ENCODE measurements at regions not wholly inside any gene's neighbourhood (a gene's known extent, or its start where the extent isn't known, plus 50 kb on each side); places are given as distances from the start of the nearest gene placed in this dataset.
A peak's percentile ranks its signal among the peaks of the same experiment; 100 is the strongest.

DNA sequence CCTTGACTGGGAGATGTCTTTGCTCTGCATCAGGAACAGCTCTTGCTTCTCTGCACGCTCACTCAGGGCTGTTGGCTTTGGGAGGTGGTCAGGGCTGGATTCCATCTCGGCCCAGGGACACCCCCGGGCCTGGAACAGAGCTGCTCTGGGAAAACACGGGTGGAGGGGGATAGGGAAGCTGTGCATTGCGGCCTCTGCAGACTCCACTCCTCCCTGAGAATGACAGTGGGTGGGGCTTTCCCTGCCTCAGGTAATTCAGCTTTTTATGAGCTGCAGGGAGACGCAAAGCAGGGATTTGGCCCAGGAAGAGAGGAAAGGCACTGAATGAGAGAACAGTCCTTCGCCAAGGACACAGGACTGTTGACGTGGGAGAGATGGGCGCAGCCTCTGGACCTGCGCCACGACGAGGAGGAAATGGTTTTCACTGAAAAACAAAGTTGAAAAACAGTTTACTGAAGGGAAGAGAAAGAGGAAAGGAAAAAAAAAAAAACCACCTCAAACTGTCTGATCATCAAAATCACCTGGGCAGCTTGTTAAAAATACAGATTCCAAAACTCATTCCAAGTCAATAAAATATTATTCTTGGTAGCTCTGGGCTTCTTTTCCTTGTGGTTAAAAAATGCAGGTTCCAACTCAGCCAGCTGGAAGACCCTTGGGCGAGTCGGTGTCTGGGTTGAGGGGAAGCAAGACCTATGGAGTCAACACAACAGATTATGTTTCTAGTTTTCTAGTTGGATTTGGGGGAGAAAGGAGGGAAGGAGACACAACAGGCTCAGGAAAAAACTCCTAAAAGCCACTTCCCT is 194.0 kb downstream of the ZFP36L2 start:
- DNase-seq (ENCODE audit: low read depth), result no peak

DNA sequence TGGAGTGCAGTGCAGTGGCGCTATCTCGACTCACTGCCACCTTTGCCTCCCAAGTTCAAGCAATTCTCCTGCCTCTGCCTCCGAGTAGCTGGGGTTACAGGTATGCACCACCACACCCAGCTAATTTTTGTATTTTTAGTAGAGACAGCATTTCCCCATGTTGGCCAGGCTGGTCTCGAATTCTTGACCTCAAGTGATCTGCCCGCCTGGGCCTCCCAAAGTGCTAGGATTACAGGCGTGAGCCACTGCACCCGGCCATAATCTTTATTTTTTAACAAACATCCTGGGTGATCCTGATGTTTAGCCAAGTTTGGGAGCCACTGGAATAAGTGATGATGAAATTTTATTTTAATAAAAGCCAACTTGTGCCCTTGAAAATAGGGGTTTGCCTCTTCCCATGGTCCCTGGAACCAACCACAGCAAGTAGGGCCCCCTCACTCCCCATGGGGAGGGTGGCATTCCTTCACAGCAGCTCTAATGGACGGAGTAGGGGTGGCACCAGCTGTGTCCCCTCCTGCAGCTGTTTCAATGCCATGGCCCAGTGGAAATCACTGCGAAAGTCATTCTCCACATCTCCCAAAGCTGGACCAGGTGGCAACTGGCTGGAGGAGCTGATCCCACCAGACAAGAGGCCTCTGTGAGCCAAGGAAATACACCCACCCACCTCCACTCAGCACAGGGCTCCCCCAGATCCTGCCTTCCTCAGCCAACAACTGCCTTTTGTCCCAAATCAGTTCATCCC is 194.8 kb downstream of the ZFP36L2 start:
- DNase-seq (ENCODE audit: low read depth), result no peak

DNA sequence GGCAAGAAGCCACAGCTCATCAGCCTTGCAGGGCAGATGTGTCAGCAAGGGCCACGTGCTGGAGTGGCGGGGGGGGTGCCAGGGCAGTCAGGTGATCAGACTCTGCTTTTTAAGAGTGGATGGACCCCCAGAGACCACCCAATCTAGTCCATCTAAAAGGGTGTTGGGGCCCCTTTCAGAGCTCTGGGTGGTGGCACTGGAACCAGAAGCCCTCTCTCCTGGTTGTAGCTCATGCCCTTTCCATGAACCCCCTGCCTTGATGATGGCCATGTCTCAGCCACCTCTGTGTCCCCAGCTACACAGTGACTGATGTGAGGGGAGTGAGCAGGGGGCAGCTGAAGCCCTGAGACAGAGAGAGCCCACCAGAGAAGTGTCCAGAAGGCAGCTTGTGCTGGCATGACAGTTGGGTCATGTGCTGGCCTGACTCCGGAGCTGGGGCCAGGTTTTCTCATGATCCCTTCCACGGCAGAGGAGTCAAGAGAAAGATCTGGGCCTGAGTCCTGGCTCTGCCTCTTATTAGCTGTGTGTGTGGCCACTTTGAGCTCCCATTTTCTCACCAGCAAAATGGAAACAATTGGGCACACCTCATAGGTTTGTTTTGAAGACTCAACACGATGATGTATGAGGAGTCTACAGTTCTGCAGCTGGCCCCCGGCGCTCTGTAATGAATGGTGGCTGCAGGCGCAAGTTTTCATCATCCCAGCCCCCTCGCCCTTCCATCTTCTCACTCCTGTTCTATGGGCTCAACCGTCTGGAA is 195.7 kb downstream of the ZFP36L2 start:
- DNase-seq (ENCODE audit: low read depth), result no peak

DNA sequence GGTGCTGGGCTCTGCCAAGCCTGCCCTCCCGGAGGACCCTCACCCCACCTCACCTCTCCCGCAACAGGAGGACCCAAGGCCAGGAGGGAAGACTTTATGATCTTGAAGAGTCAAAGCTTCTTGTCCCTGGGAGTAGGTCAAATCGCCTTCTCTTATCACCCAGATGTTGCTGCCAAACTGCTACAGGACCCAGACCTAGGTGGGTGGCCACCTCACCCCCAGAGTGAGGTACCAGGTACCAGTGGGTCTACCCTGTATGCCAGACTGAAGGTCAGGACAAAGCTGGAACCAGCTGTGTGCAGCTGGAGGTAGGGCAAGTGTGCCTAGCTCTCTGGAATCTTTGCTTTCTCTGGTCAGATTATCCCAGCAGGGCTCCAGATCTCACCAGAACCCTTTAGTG is 197.2 kb downstream of the ZFP36L2 start:
- no peak for DNase-seq (ENCODE audit: low read depth)

DNA sequence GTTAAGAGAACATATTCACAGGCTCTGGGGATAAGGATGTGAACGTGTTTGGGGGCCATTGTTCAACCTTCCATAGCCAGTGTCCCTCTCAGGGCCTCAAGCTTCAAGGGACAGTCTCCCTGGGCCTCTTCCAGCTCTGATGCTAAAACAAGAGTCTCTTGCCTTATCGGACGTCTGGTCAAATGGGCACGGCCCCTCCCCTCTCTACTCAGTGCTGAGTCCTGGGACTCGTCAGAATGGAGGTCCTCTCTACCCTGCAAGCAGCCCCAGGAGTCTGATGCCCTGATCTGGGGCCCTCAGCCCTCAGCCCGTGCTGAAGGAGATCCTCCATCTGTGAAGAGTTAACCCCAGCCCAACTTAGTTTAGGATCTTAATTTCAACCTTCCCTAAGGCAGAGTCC is 198.2 kb downstream of the ZFP36L2 start:
- DNase-seq (ENCODE audit: low read depth), result no peak

DNA sequence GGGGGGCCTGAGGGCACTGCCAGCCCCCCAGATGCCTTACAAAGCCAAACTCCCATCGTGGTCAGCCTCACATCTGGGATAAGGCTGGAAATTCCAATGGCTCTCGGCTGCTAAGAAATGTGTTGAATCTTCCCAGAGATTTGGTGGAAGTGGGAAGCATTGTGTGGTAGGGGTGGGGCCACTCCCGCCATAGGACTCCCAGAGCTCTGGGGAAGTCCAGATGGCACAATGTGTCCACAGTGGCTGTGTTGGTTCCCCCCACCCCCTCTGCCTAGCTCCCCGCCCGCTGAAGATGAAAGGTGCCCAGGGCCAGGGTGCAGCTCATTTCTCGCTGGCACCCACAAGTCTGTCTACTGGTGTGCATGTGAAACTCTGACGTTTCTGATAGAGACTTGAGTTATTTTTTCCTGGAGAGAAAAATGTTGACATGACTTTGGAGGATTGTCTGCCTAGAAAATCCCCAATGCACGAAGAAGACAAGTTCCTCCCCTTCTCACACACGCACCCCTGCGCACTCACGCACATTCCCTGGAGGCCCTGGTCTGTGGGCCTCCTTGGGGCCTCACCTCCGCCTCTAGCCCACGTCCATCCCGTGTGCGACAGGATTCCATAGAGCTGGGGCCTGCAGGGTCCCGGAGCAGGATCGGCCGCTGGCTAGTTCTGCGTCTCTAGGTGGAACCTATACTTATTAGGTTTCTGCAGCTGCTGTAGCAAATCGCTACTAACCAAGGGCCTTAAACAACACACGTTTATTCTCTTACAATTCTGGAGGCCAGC is 199.1 kb downstream of the ZFP36L2 start:
- DNase-seq (ENCODE audit: low read depth), result no peak

DNA sequence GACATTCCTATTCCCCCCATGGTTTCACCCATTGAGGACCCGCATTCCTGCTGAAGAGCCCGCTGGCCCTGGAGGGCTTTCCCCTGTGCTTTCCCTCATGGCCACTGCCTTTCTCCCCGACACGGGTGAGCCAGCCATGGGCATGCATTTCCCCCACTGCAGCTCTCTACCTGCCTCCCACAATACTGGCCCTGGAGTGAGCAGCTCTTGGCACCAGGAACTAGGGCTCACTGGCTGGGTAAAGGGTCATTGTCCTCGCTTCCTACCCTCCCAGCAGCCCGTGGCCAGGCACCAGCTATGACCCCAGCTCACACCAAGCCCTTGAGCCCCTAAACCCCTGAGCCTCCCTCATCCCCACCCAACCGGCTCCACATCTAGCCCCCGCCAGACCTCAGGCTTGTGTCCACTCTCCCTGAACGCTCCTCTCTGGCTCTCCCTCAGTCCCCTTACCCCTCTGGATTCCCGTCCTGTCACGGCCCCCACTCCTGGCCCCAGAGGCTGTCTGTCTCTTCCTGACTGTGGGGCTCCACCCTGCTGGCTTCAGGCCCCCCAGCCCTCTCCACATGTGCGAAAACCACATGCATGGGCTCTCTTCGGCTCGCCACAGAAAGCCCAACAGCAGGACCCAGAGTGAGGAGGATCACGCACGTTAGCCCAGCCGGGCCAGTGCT is 199.8 kb downstream of the ZFP36L2 start:
- DNase-seq (ENCODE audit: low read depth), result no peak

DNA sequence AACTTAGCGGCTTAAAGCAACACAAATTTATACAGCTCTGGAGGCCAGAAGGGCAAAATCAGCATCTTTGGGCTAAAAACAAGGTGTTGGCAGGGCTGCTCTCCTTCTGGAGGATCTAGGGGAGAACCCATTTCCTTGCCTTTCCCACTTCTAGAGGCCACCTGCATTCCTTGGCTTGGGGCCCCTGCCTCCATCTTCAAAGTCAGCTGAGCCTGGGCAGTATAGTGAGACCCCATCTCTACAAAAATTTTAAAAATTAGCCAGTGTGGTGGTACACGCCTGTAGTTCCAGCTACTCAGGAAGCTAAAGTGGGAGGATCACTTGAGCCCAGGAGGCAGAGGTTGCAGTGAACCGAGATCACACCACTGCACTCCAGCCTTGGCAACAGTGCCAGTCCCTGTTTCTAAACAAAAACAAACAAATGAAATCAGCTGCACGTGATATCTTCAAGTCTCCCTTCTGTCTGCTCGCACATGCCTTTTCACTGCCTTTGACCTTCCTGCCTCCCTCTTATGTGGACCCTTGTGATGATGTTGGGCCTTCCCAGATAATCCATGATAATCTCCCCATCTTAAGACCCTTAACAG is 200.6 kb downstream of the ZFP36L2 start:
- DNase-seq (ENCODE audit: low read depth), result no peak

DNA sequence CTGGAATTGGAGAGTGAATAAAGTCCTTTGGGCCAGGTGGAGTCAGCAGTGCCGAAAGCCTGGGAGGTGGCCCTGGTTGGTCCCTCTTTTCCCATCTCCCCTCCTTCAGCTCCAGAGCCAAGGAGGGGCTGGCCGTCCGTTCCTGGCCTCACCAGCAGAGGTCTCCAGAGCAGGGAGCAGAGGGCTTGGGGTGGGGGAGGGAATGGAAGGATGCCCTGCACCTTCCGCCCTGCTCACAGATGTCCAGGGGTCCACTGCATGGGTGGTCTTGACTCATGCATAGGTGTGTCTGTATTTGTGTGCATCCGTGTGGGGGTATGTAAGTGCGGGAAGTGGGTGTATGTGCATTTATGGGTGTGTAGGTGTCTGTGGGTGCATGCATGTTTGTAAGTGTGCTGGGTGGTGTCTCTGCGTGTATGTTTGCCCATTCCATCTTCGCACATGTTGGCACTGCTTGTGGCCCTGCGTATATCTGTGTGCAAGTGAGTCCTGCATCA is 201.8 kb downstream of the ZFP36L2 start:
- DNase-seq (ENCODE audit: low read depth), result peak; percentile 77

DNA sequence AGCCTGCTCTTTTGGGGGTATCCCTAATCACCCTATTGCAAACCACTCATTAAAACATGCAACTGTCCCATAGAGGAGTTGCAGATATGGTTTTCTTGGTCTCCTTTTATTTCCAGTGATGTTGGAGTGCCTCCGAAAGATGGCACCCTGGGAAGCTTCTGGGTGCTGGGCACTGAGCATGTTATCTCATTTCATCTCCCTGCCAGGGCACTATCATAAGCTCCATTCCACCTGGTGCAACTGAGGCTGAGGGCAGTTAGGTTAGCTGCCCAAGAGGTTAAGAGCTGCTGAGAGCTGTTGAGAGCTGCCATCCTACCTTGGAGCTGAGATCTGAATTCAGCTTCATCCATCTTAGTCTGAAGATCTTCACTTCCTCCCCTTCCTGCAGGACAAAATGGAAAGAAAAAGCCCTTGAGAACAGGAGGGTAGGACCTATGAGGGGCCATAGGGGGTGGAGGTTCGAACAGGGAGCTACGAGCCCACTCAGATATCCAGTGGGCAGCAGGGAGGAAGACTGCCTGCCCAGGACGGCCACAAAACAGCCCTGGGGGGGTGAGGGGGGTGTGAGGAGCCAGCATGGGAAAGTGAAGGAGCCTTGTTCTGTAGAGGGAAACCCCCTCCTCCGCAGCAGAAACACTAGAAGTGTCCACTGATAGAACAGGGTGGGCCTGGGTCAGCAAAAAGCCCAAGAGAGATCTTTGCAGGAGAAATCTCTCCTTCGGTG is 202.5 kb downstream of the ZFP36L2 start:
- no peak for DNase-seq (ENCODE audit: low read depth)

DNA sequence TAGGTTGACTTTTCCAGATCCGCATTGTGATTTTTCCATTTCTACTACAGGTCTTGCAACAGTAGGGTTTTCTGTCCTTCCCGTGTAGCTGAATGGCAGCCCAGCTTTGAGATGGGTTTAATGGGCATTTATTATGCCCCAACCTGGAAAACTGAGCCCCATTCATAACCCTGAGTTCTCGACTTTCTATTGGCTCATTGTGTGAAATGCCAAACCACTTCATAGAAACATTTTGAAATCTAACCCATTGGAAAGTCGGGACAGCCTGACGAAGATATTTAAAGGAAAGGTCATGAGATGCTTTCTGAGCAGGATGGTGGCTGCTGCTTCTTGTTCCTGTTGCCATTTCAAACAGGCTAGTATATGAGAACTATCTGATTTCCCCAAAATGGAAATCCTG is 203.5 kb downstream of the ZFP36L2 start:
- DNase-seq (ENCODE audit: low read depth), result no peak

DNA sequence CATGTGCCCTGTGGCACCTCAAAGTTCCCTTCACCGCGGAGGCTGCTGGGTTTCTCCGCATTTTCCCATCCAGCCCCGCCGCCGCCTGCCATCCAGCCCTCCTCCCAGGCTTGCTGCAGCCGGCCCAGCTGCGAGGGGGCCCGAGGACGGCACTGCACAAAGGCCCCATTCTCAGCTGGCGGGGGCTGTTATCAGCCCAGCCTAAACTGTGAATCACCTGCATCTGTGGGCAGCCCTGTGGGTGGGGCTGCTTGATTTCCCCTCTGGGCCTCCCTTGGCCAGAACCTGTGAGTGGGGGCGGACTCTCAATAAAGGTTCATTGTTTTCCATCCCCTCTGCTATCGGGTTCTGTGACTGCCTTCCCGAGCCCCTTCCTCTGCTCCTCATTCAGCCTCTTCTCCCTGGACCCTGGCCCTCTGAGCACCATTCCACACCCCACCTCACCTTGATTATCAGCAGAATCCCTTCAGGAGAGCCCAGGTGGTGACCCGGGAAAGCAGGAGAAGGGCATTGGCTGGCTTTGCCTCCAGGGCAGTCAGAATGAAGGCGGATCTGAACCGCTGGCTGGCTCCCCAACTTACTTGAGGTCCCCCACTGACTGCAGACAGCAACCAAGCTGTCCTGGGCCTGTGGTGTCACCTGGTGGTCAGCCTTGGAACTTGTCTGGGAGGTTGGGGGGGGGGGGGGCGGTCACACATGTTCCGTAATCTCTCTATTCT is 204.5 kb downstream of the ZFP36L2 start:
- DNase-seq (ENCODE audit: low read depth), result no peak

DNA sequence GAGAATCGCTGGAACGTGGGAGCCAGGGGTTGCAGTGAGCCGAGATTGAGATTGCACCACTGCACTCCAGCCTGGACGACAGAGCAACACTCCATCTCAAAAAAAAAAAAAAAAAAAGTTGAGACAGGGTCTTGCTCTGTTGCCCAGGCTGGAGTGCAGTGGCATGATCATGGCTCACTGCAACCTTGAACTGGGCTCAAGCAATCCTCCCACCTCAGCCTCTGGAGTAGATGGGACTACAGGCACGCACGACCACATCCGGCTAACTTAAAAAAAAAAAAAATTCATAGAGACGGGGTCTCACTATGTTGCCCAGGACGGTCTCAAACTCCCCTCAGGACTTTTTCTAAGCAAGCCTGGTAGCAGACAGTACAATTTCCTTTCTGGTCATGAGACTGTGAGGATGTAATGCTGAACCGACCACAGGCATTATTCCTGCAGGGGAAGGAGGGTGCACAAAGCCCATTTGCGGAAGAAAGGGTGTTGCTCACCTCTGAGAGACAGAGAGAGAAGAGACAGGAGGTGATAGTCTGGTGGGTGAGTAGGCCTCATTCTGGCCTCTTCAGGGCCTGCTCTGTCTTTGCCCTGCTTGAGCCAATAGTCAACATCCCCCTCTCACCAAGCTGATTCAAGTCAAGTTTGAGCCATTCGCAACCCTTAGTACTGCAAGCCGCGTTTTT is 205.3 kb downstream of the ZFP36L2 start:
- DNase-seq (ENCODE audit: low read depth), result no peak

DNA sequence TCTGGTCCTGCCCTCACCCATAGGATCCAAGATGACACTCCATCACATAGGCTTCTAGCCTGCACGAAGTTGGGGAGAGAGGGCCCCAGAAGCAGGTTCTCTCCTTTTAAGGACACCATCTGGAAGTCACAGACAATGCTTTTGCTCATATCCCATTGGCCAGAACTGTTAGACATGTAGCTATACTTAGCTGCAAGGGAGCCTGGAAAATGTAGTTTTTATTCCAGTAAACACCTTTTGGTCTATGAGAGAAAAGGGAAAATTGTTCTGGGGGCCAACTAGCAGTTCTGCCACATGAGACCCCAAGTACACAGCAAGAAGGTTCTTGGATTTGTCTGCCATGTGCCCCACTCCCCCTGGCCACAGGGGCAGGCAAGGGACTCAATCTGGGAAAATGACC is 206.1 kb downstream of the ZFP36L2 start:
- no peak for DNase-seq (ENCODE audit: low read depth)

DNA sequence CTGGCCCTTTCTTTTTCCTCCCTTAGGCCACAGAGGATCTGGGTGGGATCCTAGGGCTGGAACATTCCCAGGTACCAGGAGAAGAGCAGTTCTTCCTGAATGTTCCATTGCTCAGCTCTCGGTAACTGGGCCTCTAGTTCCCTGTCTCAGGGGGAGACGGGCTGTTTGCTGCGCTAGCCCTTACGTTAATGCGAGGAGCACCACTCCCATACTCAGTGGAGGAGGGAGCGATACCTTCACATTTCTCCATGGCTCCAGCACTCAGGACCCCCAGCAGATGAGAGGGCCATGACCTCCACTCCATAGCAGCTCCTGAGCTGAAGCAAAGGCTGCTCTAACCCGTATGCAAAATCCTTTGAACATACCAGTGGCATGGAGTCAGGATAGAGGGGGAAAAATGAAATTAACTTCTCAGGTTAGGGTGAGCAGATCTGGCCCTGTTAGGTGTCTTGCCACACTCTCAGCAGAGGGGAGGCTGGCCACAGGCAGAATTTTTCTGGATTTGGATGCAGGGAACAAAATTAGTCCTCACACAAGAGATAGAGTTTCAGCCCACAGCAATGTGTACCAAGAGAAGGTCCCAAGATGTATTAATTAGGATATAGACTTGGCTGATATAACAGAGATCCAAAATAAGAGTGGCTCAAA is 206.7 kb downstream of the ZFP36L2 start:
- no peak for DNase-seq (ENCODE audit: low read depth)

DNA sequence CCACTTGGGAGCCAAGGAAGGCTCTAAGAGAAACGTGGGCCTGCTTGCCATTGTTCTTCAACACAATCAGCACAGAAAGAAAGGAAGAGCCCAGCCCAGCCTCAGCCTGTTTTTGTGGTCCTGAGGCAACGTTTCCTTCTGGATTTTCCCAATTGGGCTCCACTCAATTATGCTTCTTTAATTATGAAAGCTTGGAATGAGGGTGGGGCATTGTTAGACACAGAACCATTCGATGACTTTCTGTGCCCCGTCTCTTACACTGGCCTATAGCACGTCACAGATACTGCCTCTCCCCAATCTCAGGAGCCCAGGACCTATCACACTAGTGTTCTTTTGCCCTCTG is 207.4 kb downstream of the ZFP36L2 start:
- no peak for DNase-seq (ENCODE audit: low read depth)

DNA sequence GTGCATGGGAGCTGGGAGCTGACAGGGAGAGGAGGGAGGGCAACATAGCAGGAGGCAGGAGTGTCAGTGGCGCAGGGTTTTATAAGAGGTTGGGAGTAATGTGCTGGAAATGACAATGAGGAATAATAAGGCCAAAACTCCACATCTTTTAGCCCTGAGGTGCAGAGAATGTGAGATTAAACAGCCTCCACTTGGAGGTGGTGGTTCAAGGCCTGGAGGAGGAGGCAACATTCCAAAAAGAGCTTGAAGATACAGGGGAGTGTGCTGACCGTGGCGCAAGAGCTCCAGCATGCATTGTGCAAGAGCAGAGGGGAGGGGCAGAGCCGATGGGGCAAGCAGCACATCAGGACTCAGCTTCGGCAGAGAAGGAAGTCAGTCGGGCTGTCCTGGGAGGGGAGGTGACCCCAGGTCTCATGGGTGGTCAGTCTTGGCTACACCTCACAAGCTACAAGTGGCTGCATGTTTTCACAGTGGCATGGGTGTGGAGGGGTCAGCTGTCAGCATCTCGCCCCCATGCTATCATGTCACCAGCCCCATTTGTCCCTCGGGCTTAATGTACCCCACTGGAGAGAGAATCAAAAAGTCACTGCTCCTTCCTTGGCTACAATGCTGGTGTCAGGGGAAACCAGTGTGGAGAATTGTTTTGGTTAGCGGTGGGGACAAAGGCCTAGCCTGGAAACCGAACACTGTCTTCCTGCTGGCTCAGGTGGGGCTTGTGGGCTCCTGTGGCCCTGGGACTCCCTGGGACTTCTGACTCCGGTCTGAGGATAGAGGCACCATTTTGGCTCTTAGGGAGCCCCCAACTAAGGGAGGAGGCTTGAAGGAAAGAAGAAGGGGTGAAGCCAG is 208.0 kb downstream of the ZFP36L2 start:
- no peak for DNase-seq (ENCODE audit: low read depth)

Data from ELR (cell line).